ENCODE measurements at regions not wholly inside any gene's neighbourhood (a gene's known extent, or its start where the extent isn't known, plus 50 kb on each side); places are given as distances from the start of the nearest gene placed in this dataset.

GRCh38 chr12:69117566-69118266, 121.7 kb upstream of the CPSF6 start:
- TF ChIP-seq CTCF (IDR thresholded peaks at IDR 0.05) (no peak), NR1H2 (CRISPR knock-in tag; IDR thresholded peaks at IDR 0.05) (no peak), HMGXB4 (CRISPR knock-in tag; IDR thresholded peaks at IDR 0.05) (no peak), ZNF512 (CRISPR knock-in tag; IDR thresholded peaks at IDR 0.05; ENCODE audit: borderline replicate concordance) (no peak), TEAD1 (CRISPR knock-in tag; IDR thresholded peaks at IDR 0.05) (no peak), ERG (CRISPR knock-in tag; IDR thresholded peaks at IDR 0.05) (no peak), USF2 (CRISPR knock-in tag; IDR thresholded peaks at IDR 0.05) (no peak), CREB1 (CRISPR knock-in tag; IDR thresholded peaks at IDR 0.05) (no peak), TEAD4 (CRISPR knock-in tag; IDR thresholded peaks at IDR 0.05) (no peak), FOXK1 (CRISPR knock-in tag; IDR thresholded peaks at IDR 0.05) (no peak), IRF1 (CRISPR knock-in tag; IDR thresholded peaks at IDR 0.05) (no peak)
